ENCODE measurements at regions not wholly inside any gene's neighbourhood (a gene's known extent, or its start where the extent isn't known, plus 50 kb on each side); places are given as distances from the start of the nearest gene placed in this dataset.

DNA sequence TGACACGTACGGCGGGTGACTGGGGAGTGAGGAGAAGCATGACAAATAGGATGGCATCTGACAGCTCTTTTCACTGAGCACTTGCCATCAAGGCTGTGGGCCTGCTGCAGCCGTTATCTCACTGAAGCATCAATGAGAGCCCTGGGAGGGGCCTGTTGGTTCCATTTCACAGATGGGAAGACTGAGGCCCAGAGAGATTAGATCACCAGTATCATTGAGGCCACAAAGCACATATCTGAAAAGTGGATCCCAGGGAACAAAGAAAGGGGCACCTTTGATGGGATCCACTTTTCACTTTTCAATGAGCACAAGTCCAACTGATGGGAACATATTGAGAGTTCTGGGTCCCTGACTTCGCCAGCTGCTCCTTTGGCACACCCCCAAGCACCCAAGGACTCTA is 144.4 kb upstream of the LHX1 start:
- DNase-seq (ENCODE audit: low read depth), result no peak
- TF ChIP-seq, protein P1, sequence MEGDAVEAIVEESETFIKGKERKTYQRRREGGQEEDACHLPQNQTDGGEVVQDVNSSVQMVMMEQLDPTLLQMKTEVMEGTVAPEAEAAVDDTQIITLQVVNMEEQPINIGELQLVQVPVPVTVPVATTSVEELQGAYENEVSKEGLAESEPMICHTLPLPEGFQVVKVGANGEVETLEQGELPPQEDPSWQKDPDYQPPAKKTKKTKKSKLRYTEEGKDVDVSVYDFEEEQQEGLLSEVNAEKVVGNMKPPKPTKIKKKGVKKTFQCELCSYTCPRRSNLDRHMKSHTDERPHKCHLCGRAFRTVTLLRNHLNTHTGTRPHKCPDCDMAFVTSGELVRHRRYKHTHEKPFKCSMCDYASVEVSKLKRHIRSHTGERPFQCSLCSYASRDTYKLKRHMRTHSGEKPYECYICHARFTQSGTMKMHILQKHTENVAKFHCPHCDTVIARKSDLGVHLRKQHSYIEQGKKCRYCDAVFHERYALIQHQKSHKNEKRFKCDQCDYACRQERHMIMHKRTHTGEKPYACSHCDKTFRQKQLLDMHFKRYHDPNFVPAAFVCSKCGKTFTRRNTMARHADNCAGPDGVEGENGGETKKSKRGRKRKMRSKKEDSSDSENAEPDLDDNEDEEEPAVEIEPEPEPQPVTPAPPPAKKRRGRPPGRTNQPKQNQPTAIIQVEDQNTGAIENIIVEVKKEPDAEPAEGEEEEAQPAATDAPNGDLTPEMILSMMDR (conservative IDR thresholded peaks at IDR 0.05; ENCODE audit: control insufficient read depth, insufficient read depth, low read depth, low read length), result no peak
- H3K4me3 ChIP-seq (ENCODE audit: control insufficient read depth, low read depth, low read length), result no peak overlapping the region

DNA sequence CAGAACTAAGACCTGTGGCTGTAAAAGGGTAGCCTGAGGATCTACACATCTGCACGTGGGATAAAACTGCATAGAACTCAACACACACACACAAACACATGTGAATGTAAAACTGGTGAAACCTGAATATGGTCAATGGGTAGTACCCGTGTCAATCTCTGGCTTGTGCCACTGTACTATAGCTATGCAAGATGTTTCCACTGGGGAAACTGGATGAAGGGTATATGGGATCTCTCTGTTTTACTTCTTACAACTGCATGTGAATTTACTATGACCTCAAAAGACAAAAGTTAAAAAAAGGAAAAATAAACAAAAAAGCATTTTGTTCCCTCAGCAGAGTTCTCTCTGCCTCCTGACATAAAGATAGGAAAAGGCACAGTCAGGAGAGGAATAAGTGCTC is 143.3 kb upstream of the LHX1 start:
- no peak overlapping the region for H3K4me3 ChIP-seq (ENCODE audit: control insufficient read depth, low read depth, low read length)
- TF ChIP-seq, protein P1 (conservative IDR thresholded peaks at IDR 0.05; ENCODE audit: control insufficient read depth, insufficient read depth, low read depth, low read length), result no peak
- no peak for DNase-seq (ENCODE audit: low read depth)

GRCh38 chr17:36807496-36808179 is 129.6 kb upstream of the LHX1 start:
- DNase-seq (ENCODE audit: low read depth), result no peak
- H3K4me3 ChIP-seq (ENCODE audit: control insufficient read depth, low read depth, low read length), result no peak overlapping the region
- TF ChIP-seq, protein P1 (conservative IDR thresholded peaks at IDR 0.05; ENCODE audit: control insufficient read depth, insufficient read depth, low read depth, low read length), result no peak

GRCh38 chr17:36808180-36808661 is 129.1 kb upstream of the LHX1 start:
- no peak for DNase-seq (ENCODE audit: low read depth)
- H3K4me3 ChIP-seq (ENCODE audit: control insufficient read depth, low read depth, low read length), result no peak overlapping the region
- TF ChIP-seq, protein P1 (conservative IDR thresholded peaks at IDR 0.05; ENCODE audit: control insufficient read depth, insufficient read depth, low read depth, low read length), result no peak

DNA sequence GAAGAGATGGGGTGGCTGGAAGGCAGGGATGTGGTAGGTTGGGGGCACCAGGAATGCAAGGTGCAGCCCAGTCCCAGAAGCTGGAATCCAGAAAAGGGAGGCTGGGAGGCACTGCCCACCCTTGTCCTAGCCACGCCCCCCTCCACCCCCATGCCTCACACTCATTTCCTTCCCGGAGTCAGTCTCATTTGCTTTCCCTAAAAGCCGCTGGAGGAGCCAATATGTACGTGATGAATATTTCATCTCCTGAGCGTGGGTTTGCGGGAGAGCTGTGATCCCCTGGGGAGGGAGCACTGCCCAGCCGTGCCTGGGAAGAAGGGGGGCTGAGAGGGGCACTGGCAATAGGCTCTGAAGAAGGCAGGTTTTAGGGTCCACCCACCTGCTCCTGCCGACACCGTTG is 124.5 kb upstream of the LHX1 start:
- TF ChIP-seq, protein P1 (conservative IDR thresholded peaks at IDR 0.05; ENCODE audit: control insufficient read depth, insufficient read depth, low read depth, low read length), result no peak

DNA sequence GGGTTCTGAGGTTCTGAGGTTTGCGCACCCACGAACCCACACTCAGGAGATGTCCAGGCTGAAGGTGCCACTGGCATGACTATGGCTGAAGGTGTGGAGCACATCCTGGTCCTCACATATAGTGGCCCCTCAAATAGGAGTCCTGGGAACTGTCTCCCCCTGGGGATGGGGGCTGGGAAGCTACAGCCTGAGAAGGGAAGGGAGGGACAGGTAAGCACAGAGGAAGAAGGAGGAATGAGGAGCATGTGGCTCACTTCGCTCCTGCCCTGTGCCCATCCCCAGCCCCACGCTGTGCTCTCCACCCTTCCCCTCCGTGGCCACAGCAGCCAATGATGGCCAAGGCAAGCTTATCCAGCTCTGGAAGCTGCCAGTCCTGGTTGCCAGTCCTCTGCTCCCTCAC is 123.9 kb upstream of the LHX1 start:
- H3K4me3 ChIP-seq (ENCODE audit: control insufficient read depth, low read depth, low read length), result no peak overlapping the region
- TF ChIP-seq, protein P1 (conservative IDR thresholded peaks at IDR 0.05; ENCODE audit: control insufficient read depth, insufficient read depth, low read depth, low read length), result no peak
- DNase-seq (ENCODE audit: low read depth), result no peak

More for the DNA sequence above, 124.5 kb upstream of the LHX1 start:
- no peak overlapping the region for H3K4me3 ChIP-seq (ENCODE audit: control insufficient read depth, low read depth, low read length)
- DNase-seq (ENCODE audit: low read depth), result no peak

Measured in fibroblast of mammary gland (primary cell).